22Rv1 (cell line): ENCODE measurements at regions not wholly inside any gene's neighbourhood (a gene's known extent, or its start where the extent isn't known, plus 50 kb on each side); places are given as distances from the start of the nearest gene placed in this dataset.

Source experiments
- ZFX ChIP-seq: fragments of 450-650 bp; IDR thresholded peaks from 2 replicates; pipeline ENCODE4 v1.6.1; 2017; ENCODE audit warnings: antibody characterized with exemption, borderline replicate concordance
- TF ChIP-seq, protein P1 (sequence below): fragments of 450-650 bp; IDR thresholded peaks from 2 replicates; pipeline ENCODE4 v1.5.1; 2017; ENCODE audit warnings: mild to moderate bottlenecking

DNA sequence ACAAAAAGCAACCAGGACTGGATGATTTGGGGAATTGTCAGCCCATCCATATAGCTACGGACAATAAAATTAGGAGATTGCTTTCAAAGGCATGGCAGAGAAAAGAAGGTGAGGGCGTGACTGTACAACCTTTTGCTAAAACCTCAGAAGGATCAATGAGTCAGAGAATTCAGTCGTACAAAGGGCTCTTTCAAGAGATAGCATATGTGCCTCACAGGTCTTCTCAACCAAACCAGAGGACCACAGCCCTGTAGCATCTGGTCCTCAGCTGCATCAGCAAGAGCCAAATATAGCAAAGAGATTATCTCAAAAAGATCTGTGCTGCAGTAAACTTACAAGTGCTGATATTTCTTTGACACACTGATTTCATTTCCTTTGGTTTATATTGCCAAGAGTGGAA, 149.9 kb upstream of the RAB6C start:
- TF ChIP-seq, protein P1, sequence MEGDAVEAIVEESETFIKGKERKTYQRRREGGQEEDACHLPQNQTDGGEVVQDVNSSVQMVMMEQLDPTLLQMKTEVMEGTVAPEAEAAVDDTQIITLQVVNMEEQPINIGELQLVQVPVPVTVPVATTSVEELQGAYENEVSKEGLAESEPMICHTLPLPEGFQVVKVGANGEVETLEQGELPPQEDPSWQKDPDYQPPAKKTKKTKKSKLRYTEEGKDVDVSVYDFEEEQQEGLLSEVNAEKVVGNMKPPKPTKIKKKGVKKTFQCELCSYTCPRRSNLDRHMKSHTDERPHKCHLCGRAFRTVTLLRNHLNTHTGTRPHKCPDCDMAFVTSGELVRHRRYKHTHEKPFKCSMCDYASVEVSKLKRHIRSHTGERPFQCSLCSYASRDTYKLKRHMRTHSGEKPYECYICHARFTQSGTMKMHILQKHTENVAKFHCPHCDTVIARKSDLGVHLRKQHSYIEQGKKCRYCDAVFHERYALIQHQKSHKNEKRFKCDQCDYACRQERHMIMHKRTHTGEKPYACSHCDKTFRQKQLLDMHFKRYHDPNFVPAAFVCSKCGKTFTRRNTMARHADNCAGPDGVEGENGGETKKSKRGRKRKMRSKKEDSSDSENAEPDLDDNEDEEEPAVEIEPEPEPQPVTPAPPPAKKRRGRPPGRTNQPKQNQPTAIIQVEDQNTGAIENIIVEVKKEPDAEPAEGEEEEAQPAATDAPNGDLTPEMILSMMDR: no peak
- TF ChIP-seq ZFX: no peak
